GM12872 (cell line): ENCODE measurements at regions not wholly inside any gene's neighbourhood (a gene's known extent, or its start where the extent isn't known, plus 50 kb on each side); places are given as distances from the start of the nearest gene placed in this dataset.

Source experiments
- TF ChIP-seq, protein P1 (sequence below): IDR thresholded peaks from 3 replicates; pipeline ENCODE4 v1.5.1; 2011; ENCODE audit warnings: low read depth, mild to moderate bottlenecking, low read length, moderate library complexity; ENCODE audit not compliant: insufficient read depth

DNA sequence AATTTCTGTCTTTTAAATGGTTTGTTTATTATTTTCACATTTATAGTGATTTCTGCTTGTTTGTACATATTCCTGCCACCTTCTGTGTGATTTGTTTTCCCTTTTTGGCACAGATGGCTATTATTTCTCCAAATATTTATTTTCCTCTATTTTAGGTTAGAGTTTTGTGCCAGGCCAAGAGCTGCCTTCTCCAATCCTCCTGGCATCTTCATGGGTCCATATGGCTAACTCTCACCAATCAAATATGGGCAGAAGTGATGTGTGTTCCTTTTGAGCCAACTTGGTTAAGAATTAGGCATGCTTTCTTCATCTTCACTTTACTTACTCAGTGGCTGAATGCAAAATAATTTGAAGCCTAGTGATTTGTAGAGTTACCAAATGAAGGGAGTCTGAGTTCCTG is 697.1 kb upstream of the CELF4 start:
- TF ChIP-seq, protein P1, sequence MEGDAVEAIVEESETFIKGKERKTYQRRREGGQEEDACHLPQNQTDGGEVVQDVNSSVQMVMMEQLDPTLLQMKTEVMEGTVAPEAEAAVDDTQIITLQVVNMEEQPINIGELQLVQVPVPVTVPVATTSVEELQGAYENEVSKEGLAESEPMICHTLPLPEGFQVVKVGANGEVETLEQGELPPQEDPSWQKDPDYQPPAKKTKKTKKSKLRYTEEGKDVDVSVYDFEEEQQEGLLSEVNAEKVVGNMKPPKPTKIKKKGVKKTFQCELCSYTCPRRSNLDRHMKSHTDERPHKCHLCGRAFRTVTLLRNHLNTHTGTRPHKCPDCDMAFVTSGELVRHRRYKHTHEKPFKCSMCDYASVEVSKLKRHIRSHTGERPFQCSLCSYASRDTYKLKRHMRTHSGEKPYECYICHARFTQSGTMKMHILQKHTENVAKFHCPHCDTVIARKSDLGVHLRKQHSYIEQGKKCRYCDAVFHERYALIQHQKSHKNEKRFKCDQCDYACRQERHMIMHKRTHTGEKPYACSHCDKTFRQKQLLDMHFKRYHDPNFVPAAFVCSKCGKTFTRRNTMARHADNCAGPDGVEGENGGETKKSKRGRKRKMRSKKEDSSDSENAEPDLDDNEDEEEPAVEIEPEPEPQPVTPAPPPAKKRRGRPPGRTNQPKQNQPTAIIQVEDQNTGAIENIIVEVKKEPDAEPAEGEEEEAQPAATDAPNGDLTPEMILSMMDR: no peak

DNA sequence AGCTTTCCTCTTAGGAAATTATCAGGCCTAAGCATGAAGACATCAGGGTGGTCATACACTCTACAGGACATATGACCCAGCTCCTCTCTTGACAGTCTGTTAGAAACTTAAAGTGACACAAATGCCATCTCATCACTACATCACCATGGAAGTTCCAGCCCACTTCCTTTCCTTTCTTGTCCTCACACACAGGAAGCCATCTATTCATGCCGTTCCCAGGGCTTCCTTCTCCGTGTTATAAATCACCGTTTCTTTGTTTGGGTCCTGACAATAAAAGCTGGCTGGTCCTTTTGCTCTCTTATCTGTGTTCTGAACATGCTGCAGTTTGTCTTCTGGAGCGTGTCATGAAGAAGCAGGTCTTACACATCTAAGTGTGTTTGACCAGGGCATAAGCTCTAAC is 692.1 kb upstream of the CELF4 start:
- TF ChIP-seq, protein P1: no peak

DNA sequence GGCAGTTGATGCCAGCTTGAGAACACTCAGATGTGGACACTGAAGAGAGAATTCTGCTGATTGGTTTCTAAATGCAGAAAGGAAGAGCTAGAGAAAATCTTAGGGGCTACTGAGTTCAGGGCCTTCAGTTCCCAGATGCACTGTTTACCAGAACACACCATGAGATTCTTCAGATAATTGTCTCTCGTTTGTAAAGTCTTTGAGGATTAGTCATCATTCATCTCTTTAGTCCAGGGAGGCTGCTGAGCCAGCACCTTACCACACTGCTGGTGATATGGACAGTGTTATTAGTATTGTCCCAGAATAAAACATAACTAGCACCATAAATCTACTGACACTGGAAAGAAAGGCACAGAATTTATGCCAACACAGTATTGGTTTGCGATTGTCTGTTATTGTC is 690.8 kb upstream of the CELF4 start:
- TF ChIP-seq, protein P1: no peak

DNA sequence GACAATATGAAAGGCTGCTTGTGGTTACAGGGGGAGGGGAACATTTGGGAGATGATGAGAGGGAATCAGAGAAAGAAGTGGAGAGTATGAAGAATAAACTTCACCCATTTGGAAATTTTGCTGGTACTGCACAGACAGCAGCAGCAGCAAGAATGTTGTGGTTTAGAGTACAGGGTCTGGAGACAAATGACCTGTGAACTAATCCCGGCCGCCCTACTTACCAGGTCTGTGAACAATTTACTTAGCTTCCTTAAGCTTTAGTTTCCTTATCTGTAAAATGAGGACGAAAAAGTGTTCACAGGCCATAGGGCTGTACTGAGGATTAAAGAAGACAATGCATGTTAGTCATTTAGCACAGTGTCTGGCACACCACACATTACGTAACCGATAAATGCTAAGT is 685.4 kb upstream of the CELF4 start:
- TF ChIP-seq, protein P1: no peak

DNA sequence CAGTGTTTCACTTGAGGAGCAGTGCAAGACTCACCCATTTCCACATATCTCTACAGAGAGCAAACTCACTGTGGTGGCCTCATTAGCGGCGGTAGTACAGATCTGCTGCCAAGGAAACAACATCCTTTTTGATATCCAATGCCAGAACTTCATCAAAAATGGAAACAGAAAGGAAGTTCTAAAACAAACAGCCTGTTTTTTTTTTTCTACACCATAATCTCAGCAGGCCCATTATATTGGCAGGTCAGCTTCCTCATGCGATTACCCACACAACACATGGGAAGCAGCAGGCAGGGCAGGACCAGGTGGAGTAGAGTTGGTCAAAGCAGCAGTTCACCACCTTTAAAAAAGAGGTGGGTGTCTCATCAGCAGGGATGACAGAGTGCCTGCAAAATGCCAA is 678.9 kb upstream of the CELF4 start:
- TF ChIP-seq, protein P1: no peak

DNA sequence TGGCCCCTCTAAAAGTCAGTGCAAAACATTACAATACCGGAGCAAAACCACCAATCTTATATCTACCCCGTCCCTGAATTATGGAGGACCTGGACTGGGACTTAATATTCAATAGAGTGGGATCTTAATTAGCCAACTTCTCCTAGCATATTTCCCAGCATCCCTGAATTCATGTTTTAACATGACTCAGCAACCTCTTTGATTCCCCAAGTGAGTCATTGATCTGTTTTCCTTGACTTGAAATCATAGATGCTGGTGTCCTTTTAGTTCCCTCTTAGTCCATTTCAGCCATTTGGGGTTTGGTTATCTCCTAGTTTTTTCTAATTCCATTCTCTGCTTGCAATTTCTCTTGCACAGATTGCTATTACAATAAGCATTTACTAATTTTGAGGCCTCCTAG is 677.7 kb upstream of the CELF4 start:
- TF ChIP-seq, protein P1: no peak

DNA sequence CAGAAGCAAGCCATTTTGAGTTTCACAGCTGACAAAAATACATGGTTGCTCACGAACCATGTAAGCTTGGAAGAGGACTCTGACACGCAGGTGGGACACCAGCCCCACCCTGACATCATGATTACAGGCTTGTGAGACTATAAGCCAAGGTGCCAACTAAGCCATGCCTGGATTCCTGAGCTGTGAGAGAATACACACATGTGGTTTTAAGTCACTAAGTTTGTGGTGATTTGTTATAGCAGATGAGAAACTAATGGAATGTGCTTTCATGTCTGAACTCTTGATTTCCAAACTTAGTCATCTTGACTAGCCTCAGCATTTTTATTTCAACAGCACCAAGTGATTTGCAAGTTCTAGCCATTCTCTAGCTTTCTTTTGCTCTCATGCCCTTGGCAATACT is 676.1 kb upstream of the CELF4 start:
- TF ChIP-seq, protein P1: no peak

DNA sequence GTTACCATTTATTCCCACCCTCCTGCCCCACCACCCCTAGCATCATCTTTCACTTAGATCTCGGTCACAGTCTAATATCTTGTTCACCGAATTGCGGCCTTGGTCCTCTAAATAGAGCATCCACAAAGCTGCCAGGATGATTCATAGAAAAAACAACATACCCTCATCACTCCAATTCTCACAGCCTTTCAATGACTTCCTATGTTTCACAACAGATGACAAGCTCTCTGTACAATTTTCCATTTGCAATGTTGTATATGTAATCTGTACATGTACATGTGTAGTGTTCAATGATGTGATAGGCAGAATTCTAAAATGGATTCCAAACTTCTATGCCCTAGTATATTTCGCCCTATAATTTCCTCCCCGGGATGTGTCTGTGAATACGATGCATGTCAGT is 675.6 kb upstream of the CELF4 start:
- TF ChIP-seq, protein P1: no peak
